ENCODE measurements at regions not wholly inside any gene's neighbourhood (a gene's known extent, or its start where the extent isn't known, plus 50 kb on each side); places are given as distances from the start of the nearest gene placed in this dataset.
"Not testable (repeated sequence)": the region's sequence is repeated elsewhere in the genome, so short reads cannot be mapped to it uniquely, and the experiment has no call there.

- not testable (repeated sequence) for TF ChIP-seq CTCF, POLR2A (IDR thresholded peaks at IDR 0.05)
These were observed 400.7 kb downstream of the CHL1 start for GRCh38 chr3:597304-597703.
